Occipital lobe (tissue), 1 donor: ENCODE measurements at regions not wholly inside any gene's neighbourhood (a gene's known extent, or its start where the extent isn't known, plus 50 kb on each side); places are given as distances from the start of the nearest gene placed in this dataset.
"Not testable (repeated sequence)": the region's sequence is repeated elsewhere in the genome, so short reads cannot be mapped to it uniquely, and the experiment has no call there.

Experiments used
- DNase-seq: peaks from one replicate; lab custom pipeline; 2025; lab: John Stamatoyannopoulos, UW

DNA sequence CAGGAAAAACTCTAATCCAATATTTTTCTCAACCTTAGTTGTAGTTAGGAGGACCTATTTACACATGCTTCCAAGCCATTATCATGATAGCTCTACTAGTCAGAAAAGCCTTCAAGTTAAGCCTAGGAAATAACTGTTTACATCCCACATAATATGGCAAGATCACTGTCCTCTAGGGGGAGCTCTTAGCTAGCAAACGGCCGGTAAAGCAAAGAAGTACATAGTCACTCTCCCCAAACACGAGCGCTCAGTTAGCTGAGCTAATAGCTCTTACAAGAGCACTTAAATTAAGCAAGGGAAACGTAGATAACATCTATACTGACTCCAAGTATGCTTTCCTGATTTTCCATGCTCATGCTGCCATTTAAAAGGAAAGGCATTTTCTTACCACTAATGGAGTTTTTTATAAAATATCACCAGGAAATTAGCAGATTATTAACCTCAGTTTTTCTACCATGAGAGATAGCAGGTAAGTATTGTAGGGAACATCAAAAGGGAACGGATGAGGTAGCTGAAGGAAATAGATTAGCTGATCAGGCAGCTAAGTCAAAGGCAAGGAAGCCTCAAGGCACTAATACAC lies 100.6 kb upstream of the PABPC3 start:
- DNase-seq: peak; percentile 14

DNA sequence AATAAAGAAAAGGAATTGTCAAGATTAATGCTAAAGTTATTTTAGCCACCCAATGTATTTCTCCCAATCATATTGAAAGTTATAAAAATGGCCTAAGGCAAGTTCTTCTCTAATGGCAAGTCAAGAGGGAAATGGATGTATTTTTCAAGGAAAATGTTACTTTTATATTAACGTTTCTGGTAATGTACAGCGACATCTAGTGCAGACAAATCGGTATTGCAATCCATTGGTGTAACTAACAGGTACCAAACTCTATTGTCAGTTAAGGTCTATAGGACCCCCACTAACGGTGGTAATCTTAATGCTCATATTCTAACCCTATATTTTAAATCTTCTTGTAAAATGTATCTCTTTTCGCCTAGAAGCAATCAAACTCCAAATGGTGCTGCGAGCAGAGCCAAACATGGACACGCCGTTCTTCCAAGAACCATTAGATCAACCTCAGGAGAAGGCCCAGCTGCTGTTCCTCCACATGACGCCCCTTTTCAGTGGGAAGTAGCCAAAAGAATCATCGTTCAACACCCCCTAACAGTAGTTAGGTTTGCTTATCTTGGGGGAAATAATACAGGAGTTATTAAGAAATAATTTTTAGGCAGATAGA lies 98.5 kb upstream of the PABPC3 start:
- DNase-seq: no peak

DNA sequence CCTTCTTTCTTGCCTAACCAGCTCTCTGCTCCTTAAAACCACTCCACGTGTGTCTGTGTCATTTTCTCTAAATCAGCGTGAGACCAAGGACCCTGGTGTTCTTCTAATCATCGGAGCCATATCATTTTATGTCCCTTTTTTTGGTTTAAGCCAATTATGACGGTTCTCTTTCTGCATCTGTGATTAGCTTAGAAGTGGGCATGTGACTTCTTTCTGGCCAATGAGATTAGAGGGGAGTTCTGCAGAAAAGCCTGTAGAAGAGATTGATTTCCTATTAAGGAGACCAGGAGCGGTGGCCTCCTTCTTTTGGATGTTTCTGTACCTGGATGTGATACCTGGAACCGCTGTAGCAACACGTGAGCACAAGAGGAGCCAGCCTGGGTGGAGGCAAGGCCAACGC lies 97.5 kb upstream of the PABPC3 start:
- no peak for DNase-seq

GRCh38 chr13:25001476-25002206 lies 94.3 kb upstream of the PABPC3 start:
- no peak for DNase-seq

GRCh38 chr13:25002311-25002710 lies 93.6 kb upstream of the PABPC3 start:
- DNase-seq: not testable (repeated sequence)

GRCh38 chr13:25004489-25004888 lies 91.4 kb upstream of the PABPC3 start:
- not testable (repeated sequence) for DNase-seq

GRCh38 chr13:25005050-25005497 lies 90.9 kb upstream of the PABPC3 start:
- not testable (repeated sequence) for DNase-seq

DNA sequence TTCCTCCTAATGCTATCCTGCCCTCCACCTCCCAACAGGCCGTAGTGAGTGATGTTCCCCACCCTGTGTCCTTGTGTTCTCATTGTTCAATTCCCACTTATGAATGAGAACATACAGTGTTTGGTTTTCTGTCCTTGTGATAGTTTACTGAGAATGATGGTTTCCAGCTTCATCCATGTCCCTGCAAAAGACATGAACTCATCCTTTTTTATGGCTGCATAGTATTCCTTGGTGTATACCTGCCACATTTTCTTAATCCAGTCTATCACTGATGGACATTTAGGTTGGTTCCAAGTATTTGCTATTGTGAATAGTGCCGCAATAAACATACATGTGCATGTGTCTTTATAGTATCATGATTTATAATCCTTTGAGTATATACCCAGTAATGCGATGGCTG lies 88.5 kb upstream of the PABPC3 start:
- not testable (repeated sequence) for DNase-seq

DNA sequence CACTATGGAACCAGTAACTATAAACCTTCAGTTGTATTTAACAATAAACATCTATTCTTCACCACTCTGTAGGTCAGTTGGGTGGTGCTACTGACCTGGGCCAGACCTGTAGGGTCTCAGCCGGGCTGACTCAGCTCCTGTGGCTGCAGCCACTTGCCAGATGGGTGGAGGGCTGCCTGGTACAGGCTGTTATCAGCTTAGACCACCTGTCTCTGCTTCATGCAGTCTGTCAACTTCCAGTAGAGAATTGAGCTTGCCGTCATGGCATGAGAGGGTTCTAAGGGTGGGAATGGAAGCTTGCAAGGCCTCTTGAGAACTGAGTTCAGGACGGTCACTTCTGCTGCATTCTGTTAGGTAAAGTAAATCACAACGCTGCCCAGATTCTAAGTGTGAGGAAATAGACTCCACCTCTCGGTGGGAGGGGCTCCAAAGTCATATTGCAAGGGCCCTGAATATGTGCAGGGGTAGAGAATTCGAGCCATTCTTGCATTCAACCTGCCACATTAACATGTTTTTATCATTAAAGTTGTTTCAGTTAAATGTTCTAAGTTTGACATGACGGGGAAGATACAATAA lies 81.5 kb upstream of the PABPC3 start:
- not testable (repeated sequence) for DNase-seq

GRCh38 chr13:25017176-25017575 lies 78.8 kb upstream of the PABPC3 start:
- not testable (repeated sequence) for DNase-seq

DNA sequence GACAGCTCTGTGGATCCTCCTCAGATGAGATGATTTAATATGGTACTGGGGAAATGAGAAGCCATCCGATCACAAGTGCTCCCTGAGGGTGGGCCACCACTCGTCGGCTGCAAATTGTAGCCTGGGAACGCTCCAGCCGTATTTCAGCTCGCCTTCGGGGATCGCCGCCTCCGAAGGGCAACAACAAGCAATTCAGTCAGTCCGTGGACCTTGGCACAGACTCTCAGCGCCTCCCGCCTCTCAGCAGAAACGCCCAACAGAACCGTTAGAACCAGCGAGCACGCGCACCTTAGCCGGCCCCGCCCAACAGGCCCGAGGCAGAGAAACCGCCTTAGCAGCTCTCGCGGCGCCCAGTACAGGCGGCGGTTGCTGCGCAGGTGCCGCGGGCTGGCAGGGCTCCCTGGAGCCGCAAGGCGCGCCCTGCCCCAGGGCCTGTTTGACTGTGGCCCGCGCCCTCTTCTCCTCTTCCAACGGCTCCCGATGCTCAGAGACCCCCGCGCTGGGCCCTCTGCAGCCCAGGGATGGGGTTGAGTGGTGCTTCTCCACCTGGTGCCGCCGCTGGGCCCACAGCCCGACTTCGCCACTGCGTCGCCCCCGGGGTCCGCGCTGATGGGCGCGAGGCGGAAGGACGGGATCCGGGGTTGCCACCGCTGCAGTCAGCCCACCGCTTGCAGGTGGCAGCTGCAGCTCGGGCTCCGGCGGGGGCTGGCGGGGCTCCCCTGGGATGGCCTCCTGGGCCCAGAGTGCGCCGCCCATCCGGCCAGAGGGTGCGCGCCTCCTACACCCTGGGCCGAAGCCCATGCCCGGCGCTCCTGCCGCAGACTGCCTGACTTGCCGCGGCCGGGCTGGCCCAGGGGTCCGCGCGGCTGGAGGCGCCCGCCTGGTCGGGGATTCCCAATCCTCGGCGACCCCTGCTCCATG lies 77.9 kb upstream of the PABPC3 start:
- peak; percentile 11 for DNase-seq

- DNase-seq: no peak
Measured at GRCh38 chr13:25018729-25019115, 77.2 kb upstream of the PABPC3 start.

- not testable (repeated sequence) for DNase-seq
Measured at GRCh38 chr13:25019741-25020140, 76.2 kb upstream of the PABPC3 start.

DNA sequence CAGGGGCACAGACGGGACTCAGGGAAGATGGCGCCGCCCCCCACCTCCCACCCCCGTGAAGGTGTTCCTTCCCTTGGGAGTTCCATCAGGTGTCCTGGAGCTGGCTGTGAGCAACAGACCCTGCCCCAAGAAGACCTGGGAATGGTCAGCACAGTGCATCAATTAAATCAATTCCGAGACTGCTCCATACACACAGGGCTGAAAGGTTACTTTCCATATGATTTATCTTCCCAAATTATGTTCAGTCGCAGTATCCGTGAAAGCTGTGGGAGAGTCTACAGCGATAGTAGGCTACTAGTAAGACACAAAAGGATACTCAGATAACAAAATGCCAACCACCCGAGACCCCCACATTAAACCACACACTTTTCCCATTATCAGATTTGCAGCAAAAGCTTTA lies 71.8 kb upstream of the PABPC3 start:
- no peak for DNase-seq

DNA sequence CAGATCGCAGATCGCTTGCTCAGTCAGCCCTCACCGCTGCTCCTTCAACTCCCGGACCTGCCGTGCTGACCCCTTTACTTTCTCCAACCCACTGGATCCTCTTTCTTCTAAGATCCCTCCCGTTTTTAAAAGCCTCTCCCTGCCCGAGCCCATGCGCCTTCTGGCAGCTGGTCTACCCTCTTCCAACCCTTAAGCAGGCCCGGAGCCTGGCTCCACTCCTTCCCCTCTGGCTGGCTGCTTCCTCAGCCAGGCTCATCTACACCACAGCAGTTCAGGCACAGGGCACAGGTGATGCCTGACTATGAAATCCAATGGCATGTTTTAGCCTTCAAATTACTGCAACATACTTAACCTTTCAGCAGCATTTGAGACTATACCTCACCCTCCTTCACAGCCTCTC lies 63.8 kb upstream of the PABPC3 start:
- DNase-seq: no peak

DNA sequence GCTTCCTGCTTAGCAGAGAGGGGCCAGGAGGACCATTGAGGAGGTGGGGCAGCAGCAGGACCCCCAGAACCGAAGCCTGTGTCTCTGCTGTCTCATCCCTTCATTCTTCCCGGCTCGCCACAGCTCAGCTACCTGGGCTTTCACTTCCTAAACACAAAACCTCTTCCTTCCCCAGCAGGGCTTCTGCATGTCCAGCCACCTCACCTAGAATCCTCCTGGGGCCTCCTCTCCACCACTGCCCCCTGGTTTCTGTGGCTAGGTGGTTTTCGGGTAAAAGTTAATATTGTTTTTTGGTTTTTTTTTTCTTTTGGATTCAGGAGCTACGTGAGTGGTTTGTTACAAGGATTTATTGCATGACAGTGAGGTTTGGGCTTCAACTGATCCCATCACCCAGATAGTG lies 61.8 kb upstream of the PABPC3 start:
- no peak for DNase-seq

GRCh38 chr13:25037057-25037813 lies 58.7 kb upstream of the PABPC3 start:
- DNase-seq: peak; percentile 9

DNA sequence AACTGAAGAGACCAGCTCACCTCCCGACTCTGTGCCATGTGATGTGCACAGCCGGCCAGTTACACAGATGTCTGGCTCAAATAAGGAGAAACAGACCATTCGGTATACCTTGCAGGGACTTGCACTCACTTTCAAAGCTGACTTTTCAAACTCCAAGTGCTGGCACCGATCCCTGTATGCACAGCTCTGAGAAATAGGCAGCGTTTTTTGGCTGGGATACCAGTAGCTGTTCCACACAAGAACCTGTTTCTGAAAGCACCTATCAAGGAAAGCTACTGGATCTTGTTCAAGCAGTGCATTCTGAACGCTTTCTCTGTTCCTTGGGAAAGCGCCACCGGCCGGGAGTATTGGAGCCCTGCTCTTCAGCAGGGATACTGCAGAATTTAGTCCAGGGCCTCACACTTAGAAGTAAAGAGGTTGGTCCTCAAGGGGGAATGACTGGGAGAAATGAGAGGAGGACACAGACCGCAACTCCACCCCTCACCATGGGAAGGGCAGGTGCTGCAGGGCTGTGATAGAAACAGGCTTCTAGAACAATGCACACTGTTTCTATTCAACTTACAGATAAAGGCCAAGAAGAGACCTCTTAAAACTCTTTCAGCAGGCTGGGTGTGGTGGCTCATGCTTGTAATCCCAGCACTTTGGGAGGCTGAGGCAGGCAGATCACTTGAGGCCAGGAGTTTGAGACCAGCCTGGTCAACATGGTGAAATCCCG lies 53.6 kb upstream of the PABPC3 start:
- DNase-seq: no peak

GRCh38 chr13:25044071-25044470 lies 51.9 kb upstream of the PABPC3 start:
- no peak for DNase-seq
